ENCODE measurements at regions not wholly inside any gene's neighbourhood (a gene's known extent, or its start where the extent isn't known, plus 50 kb on each side); places are given as distances from the start of the nearest gene placed in this dataset.

- Histone ChIP-seq H4K20me1 (ENCODE audit: control insufficient read depth, extremely low read depth, insufficient read depth, low read length) (peaks cover 4% of the 10 kb centered on the region), H3K4me2 (ENCODE audit: control insufficient read depth, extremely low read depth, insufficient read depth, low read depth, low read length) (no peak overlapping the region), H3K4me1 (ENCODE audit: control insufficient read depth, extremely low read depth, insufficient read depth, low read length) (peaks cover 6% of the 10 kb centered on the region), H3K9ac (ENCODE audit: control insufficient read depth, extremely low read depth, insufficient read depth, low read length) (no peak overlapping the region), H3K27ac (ENCODE audit: control insufficient read depth, insufficient read depth, low read length) (no peak overlapping the region), H2AFZ (ENCODE audit: control insufficient read depth, low read length) (no peak overlapping the region), H3K36me3 (ENCODE audit: control insufficient read depth in 2 of 2, extremely low read depth in 1 of 2, insufficient read depth in 2 of 2, low read length in 2 of 2) (peaks cover 7 to 14% of the 10 kb centered on the region in 2 experiments), H3K79me2 (ENCODE audit: control insufficient read depth, insufficient read depth, low read length) (peaks cover 50% of the 10 kb centered on the region), H3K4me3 (ENCODE audit: control insufficient read depth in 2 of 3, extremely low read depth in 1 of 3, insufficient read depth in 2 of 3, low read depth in 1 of 3, low read length in 3 of 3) (no peak overlapping the region), H3K9me3 (ENCODE audit: control insufficient read depth, low read depth, low read length) (no peaks in the 10 kb centered on the region), H3K9me1 (ENCODE audit: control insufficient read depth, extremely low read depth, insufficient read depth, low read length) (peaks cover 4% of the 10 kb centered on the region), H3K27me3 (ENCODE audit: control insufficient read depth, extremely low read depth, insufficient read depth, low read length) (no peaks in the 10 kb centered on the region)
- DNase-seq (ENCODE audit: low read depth, low spot score), result no peak
- dilution Hi-C loops (cut with MboI; ENCODE audit: extremely low pct_ligation_motif_present, low sequenced_read_pairs), result no loop called here
- no peak for FAIRE-seq
- TF ChIP-seq EZH2 (IDR thresholded peaks at IDR 0.05; ENCODE audit: low read length), result no peak
These were observed 319.7 kb upstream of the WWC1 start for GRCh38 chr5:167971706-167972105.

GRCh38 chr5:167973126-167973525 lies 318.3 kb upstream of the WWC1 start:
- FAIRE-seq (no peak), DNase-seq (ENCODE audit: low read depth, low spot score) (no peak)
- Histone ChIP-seq H3K4me3 (ENCODE audit: control insufficient read depth in 2 of 3, extremely low read depth in 1 of 3, insufficient read depth in 2 of 3, low read depth in 1 of 3, low read length in 3 of 3) (no peak overlapping the region), H3K79me2 (ENCODE audit: control insufficient read depth, insufficient read depth, low read length) (peaks cover 40% of the 10 kb centered on the region), H2AFZ (ENCODE audit: control insufficient read depth, low read length) (no peak overlapping the region), H3K9me3 (ENCODE audit: control insufficient read depth, low read depth, low read length) (no peaks in the 10 kb centered on the region), H3K36me3 (ENCODE audit: control insufficient read depth in 2 of 2, extremely low read depth in 1 of 2, insufficient read depth in 2 of 2, low read length in 2 of 2) (peaks cover 6 to 8% of the 10 kb centered on the region in 2 experiments), H3K4me1 (ENCODE audit: control insufficient read depth, extremely low read depth, insufficient read depth, low read length) (peaks cover 6% of the 10 kb centered on the region), H3K27me3 (ENCODE audit: control insufficient read depth, extremely low read depth, insufficient read depth, low read length) (no peaks in the 10 kb centered on the region), H3K9ac (ENCODE audit: control insufficient read depth, extremely low read depth, insufficient read depth, low read length) (no peak overlapping the region), H4K20me1 (ENCODE audit: control insufficient read depth, extremely low read depth, insufficient read depth, low read length) (no peaks in the 10 kb centered on the region), H3K9me1 (ENCODE audit: control insufficient read depth, extremely low read depth, insufficient read depth, low read length) (peaks cover 4% of the 10 kb centered on the region), H3K4me2 (ENCODE audit: control insufficient read depth, extremely low read depth, insufficient read depth, low read depth, low read length) (no peak overlapping the region), H3K27ac (ENCODE audit: control insufficient read depth, insufficient read depth, low read length) (no peak overlapping the region)
- TF ChIP-seq EZH2 (IDR thresholded peaks at IDR 0.05; ENCODE audit: low read length) (no peak), CTCF (optimal IDR thresholded peaks at IDR 0.05 in 1 of 3, IDR thresholded peaks at IDR 0.05 in 1 of 3, conservative IDR thresholded peaks at IDR 0.05 in 1 of 3; ENCODE audit: extremely low read depth in 1 of 3, insufficient read depth in 2 of 3, low read length in 3 of 3) (no peak)
- dilution Hi-C loops (cut with MboI; ENCODE audit: extremely low pct_ligation_motif_present, low sequenced_read_pairs), result no loop called here

GRCh38 chr5:167984951-167985350 lies 306.5 kb upstream of the WWC1 start:
- DNase-seq (ENCODE audit: low read depth, low spot score) (no peak), FAIRE-seq (no peak)
- Histone ChIP-seq H3K4me2 (ENCODE audit: control insufficient read depth, extremely low read depth, insufficient read depth, low read depth, low read length) (no peak overlapping the region), H3K9ac (ENCODE audit: control insufficient read depth, extremely low read depth, insufficient read depth, low read length) (no peak overlapping the region), H4K20me1 (ENCODE audit: control insufficient read depth, extremely low read depth, insufficient read depth, low read length) (peaks cover 3% of the 10 kb centered on the region), H3K27me3 (ENCODE audit: control insufficient read depth, extremely low read depth, insufficient read depth, low read length) (no peaks in the 10 kb centered on the region), H3K4me3 (ENCODE audit: control insufficient read depth in 2 of 3, extremely low read depth in 1 of 3, insufficient read depth in 2 of 3, low read depth in 1 of 3, low read length in 3 of 3) (no peak overlapping the region), H3K9me1 (ENCODE audit: control insufficient read depth, extremely low read depth, insufficient read depth, low read length) (no peaks in the 10 kb centered on the region), H3K9me3 (ENCODE audit: control insufficient read depth, low read depth, low read length) (no peaks in the 10 kb centered on the region), H2AFZ (ENCODE audit: control insufficient read depth, low read length) (no peak overlapping the region), H3K79me2 (ENCODE audit: control insufficient read depth, insufficient read depth, low read length) (peaks cover 22% of the 10 kb centered on the region), H3K36me3 (ENCODE audit: control insufficient read depth in 2 of 2, extremely low read depth in 1 of 2, insufficient read depth in 2 of 2, low read length in 2 of 2) (peaks cover 6 to 11% of the 10 kb centered on the region in 2 experiments), H3K4me1 (ENCODE audit: control insufficient read depth, extremely low read depth, insufficient read depth, low read length) (no peaks in the 10 kb centered on the region), H3K27ac (ENCODE audit: control insufficient read depth, insufficient read depth, low read length) (no peak overlapping the region)
- TF ChIP-seq EZH2 (IDR thresholded peaks at IDR 0.05; ENCODE audit: low read length), result no peak
- TF ChIP-seq CTCF (optimal IDR thresholded peaks at IDR 0.05 in 1 of 3, IDR thresholded peaks at IDR 0.05 in 1 of 3, conservative IDR thresholded peaks at IDR 0.05 in 1 of 3; ENCODE audit: extremely low read depth in 1 of 3, insufficient read depth in 2 of 3, low read length in 3 of 3), result no peak
- dilution Hi-C loops (cut with MboI; ENCODE audit: extremely low pct_ligation_motif_present, low sequenced_read_pairs), result no loop called here

All from keratinocyte (primary cell).